Ascending aorta (tissue), 2 donors: ENCODE measurements at regions not wholly inside any gene's neighbourhood (a gene's known extent, or its start where the extent isn't known, plus 50 kb on each side); places are given as distances from the start of the nearest gene placed in this dataset.

Experiments
- DNase-seq, 2 donors: peaks; one replicate each; pipeline ENCODE4 v3.0.0-alpha.2; 2019; ENCODE audit warnings: low spot score in 2 of 2
- H3K27ac ChIP-seq, 2 donors: fragments of 200-600 bp; sonication (generic); one replicate each; pipeline ENCODE4 v1.5.1; 2016 to 2017; ENCODE audit warnings: mild to moderate bottlenecking in 1 of 2
- H3K27me3 ChIP-seq: fragments of 200-600 bp; sonication (generic); one replicate; pipeline ENCODE4 v1.5.1; 2017
- H3K36me3 ChIP-seq, 2 donors: fragments of 200-600 bp; sonication (generic); one replicate each; pipeline ENCODE4 v1.5.1; 2016
- H3K4me1 ChIP-seq, 2 donors: fragments of 200-600 bp; sonication (generic); one replicate each; pipeline ENCODE4 v1.5.1; 2016 to 2017; ENCODE audit warnings: mild to moderate bottlenecking in 1 of 2
- H3K4me3 ChIP-seq, 2 donors: fragments of 200-600 bp; sonication (generic); one replicate each; pipeline ENCODE4 v1.5.1; 2016 to 2017; ENCODE audit warnings: mild to moderate bottlenecking in 1 of 2
- H3K9me3 ChIP-seq, 2 donors: fragments of 200-600 bp; sonication (generic); one replicate each; pipeline ENCODE4 v1.5.1; 2016
- intact Hi-C: fragments of 100-400 bp; cut with DNase I; formaldehyde crosslinking; loops from one replicate; pipeline ENCODE4 v1.15.1; 2023
- TF ChIP-seq, protein P1 (sequence below), 3 experiments: fragments of 200-600 bp in 2 of 3; fragments of 450-650 bp in 1 of 3; sonication (generic) in 2 of 3; IDR thresholded peaks; one replicate each; pipeline ENCODE4 v1.5.1; 2016 to 2019; ENCODE audit warnings: antibody characterized with exemption in 3 of 3, mild to moderate bottlenecking in 1 of 3, moderate library complexity in 1 of 3

DNA sequence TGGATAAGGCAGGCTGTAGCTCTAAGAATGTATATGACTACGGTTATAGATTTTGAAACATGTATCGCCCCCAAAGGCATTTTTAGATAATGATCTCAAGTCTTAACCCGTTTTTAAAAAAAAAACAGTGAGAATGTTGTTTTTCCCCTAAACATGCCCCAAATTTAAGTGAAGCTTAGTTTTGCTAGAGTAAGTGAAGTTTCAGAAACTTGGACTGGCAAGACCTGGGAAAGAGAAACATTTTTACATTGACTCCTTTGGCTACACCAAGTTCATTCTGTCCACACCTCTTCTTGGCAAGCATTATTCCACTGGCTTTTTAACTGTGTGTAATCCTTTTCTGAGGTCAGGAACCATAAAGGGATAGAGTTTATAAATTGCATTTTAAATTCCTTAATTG is 216.7 kb upstream of the CELF2 start:
- peaks cover 12 to 40% of the 10 kb centered on the region in 2 donors for H3K4me1 ChIP-seq
- no peaks in the 10 kb centered on the region for H3K9me3 ChIP-seq
- DNase-seq: no peak
- H3K27me3 ChIP-seq: no peaks in the 10 kb centered on the region
- peak overlapping the region in 1 of 2 donors; percentile 59 for H3K4me3 ChIP-seq
- TF ChIP-seq, protein P1, sequence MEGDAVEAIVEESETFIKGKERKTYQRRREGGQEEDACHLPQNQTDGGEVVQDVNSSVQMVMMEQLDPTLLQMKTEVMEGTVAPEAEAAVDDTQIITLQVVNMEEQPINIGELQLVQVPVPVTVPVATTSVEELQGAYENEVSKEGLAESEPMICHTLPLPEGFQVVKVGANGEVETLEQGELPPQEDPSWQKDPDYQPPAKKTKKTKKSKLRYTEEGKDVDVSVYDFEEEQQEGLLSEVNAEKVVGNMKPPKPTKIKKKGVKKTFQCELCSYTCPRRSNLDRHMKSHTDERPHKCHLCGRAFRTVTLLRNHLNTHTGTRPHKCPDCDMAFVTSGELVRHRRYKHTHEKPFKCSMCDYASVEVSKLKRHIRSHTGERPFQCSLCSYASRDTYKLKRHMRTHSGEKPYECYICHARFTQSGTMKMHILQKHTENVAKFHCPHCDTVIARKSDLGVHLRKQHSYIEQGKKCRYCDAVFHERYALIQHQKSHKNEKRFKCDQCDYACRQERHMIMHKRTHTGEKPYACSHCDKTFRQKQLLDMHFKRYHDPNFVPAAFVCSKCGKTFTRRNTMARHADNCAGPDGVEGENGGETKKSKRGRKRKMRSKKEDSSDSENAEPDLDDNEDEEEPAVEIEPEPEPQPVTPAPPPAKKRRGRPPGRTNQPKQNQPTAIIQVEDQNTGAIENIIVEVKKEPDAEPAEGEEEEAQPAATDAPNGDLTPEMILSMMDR (IDR thresholded peaks at IDR 0.05): no peak
- H3K27ac ChIP-seq: peak overlapping the region; percentile 90 to 93
- H3K36me3 ChIP-seq: no peaks in the 10 kb centered on the region
- intact Hi-C loops: no loop called here

DNA sequence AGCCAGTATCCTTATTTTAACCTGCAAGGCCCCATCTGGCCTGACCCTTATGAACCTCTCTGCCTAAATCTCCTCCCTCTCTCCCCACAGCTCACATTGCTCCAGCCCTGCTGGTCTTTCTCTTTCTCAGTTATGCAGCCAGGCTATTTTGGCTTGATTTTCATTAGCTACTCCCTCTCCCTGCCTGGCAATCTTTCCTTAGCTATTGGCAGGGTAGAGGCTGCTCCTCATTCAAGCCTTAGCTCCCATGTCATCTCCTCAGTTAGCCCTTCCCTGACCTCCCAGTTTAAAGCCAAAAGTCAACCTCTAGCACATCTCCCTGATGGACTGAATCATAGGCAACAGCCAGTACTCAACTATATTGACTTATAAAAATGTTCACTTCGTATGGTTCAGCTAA is 214.4 kb upstream of the CELF2 start:
- intact Hi-C loops: no loop called here
- Histone ChIP-seq H3K27ac (peak overlapping the region; percentile 71 to 93), H3K9me3 (no peaks in the 10 kb centered on the region), H3K4me1 (peaks cover 12 to 48% of the 10 kb centered on the region in 2 donors), H3K4me3 (no peak overlapping the region), H3K27me3 (no peaks in the 10 kb centered on the region), H3K36me3 (no peaks in the 10 kb centered on the region)
- TF ChIP-seq, protein P1 (IDR thresholded peaks at IDR 0.05): no peak
- DNase-seq: peak in 1 of 2 donors; percentile 79

DNA sequence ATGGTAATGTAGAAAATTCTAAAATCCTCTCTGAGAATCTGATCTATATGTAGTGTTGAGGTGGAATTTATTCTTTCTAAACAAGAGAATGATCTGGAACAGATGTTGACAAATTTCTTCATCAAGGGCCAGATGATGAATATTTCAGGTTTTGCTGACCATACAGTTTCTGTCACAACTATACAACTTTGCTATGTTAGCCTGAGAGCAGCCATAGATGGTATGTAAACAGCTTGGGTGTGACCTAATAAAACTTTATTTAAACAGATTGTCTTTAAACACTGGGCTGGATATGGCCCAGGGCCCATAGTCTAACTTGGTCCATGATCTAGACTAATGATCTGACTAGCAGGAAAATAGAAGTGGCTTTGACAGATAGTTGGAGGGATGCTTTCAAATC is 213.6 kb upstream of the CELF2 start:
- no peaks in the 10 kb centered on the region for H3K9me3 ChIP-seq
- intact Hi-C loops: no loop called here
- no peaks in the 10 kb centered on the region for H3K36me3 ChIP-seq
- peak overlapping the region; percentile 71 to 93 for H3K27ac ChIP-seq
- no peak overlapping the region for H3K4me3 ChIP-seq
- no peaks in the 10 kb centered on the region for H3K27me3 ChIP-seq
- no peak for DNase-seq
- TF ChIP-seq, protein P1 (IDR thresholded peaks at IDR 0.05): no peak
- peaks cover 10 to 45% of the 10 kb centered on the region in 2 donors for H3K4me1 ChIP-seq

DNA sequence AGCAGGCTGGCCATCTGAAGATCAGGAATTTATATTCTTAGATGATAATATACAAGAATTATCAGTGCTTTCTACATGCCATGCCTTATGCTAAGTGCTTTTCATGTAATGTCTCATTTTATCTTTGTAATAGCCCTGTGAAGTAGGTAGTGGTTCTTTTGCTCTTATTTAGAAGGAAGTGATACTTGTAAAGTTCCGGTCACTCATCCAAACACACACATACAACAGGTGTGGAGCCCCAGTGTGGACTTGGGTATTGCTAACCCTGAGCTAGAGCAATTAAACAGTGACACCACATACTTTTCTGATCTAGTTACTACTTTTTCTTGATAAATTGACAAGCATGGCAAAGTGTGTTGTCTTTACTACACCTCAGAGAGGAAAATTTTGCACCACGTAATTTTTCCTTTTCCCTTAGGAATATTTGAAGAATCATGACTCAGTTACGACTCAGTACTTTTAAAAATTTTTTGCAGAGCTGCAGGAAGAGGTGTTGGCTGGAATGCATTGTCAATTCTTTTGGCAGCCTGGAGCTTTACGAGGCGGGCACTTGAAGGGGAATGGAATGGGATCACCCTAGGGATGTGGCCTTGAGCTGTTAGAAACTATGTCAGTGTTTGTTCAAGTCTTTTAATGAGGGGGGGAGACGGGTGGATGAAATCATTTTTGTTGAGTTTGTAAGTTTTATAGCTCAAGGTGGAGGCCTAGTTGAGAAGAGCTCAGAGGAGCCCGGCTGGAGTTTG is 212.5 kb upstream of the CELF2 start:
- H3K4me3 ChIP-seq: no peak overlapping the region
- peaks cover 7 to 43% of the 10 kb centered on the region in 2 donors for H3K4me1 ChIP-seq
- TF ChIP-seq, protein P1 (IDR thresholded peaks at IDR 0.05): no peak
- H3K36me3 ChIP-seq: no peaks in the 10 kb centered on the region
- no peak for DNase-seq
- H3K27me3 ChIP-seq: no peaks in the 10 kb centered on the region
- intact Hi-C loops: no loop called here
- peak overlapping the region; percentile 71 to 93 for H3K27ac ChIP-seq
- no peaks in the 10 kb centered on the region for H3K9me3 ChIP-seq

DNA sequence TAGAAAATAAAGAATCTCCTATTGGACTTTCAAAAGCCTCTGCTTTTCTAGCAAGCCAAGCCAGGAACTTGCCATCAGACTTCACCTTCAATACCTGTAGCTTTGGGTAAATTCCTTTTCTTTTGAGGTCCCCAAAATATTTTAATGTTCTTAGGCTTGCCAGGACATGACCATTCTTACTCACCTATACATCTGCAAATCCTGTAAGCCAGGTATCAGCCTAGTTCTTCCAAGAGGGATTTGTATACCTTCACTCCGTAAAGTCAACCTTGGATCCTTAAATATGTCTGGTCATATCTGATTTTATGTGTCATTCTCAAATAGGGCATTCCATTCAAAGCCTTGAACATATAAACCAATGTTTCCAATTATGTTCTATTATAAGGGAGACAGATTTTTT is 210.6 kb upstream of the CELF2 start:
- H3K27me3 ChIP-seq: no peaks in the 10 kb centered on the region
- H3K9me3 ChIP-seq: no peaks in the 10 kb centered on the region
- TF ChIP-seq, protein P1 (IDR thresholded peaks at IDR 0.05): no peak
- DNase-seq: no peak
- intact Hi-C loops: no loop called here
- H3K36me3 ChIP-seq: no peaks in the 10 kb centered on the region
- H3K4me3 ChIP-seq: no peak overlapping the region
- H3K4me1 ChIP-seq: peaks cover 7 to 38% of the 10 kb centered on the region in 2 donors
- H3K27ac ChIP-seq: peak overlapping the region; percentile 71 to 93
